ENCODE measurements at regions not wholly inside any gene's neighbourhood (a gene's known extent, or its start where the extent isn't known, plus 50 kb on each side); places are given as distances from the start of the nearest gene placed in this dataset.

DNA sequence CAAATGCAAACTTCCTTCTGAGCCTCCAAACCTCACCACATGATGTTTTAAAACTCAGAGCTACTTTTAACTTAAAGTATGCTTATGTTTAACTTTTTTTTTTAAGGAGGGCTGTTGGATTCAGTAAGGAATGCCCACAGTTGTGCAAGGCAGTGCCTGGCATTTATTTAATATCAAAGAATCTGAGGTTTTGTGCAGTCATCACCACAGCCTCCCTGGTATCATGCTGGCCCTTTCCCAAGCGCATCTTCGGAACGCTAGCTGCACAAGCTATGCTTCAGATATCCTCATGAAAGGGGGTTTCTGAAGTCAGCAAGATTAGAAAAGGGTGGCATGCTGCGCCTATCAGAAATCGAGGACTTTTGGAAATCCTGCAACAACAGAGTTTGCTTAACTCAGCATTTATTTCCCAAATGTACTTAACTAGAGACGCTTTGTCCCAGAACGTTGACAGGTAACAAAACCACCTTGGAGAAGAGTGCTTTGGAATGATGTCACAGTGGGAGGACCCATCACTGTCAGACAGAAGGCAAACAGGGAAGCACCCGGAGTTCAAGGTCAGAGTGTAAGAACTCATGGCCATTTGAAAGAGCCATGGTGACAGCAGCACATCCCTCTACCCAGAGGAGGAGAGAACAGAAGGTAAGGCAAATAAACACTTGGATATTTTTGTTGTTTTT is 120.2 kb upstream of the IGF1R start:
- no peaks in the 10 kb centered on the region for H3K9me3 ChIP-seq
- intact Hi-C loops (cut with DNase I), result loop anchor here in 1 of 2 donors (10.0 kb wide), 1 partner anchor 137 kb away; no protein-coding TSS in a partner anchor
- H3K36me3 ChIP-seq, result no peaks in the 10 kb centered on the region
- ATAC-seq (peak in 2 of 4 donors; percentile 29 to 76), DNase-seq (no peak)
- H3K4me3 ChIP-seq, result no peak overlapping the region
- no peak for TF ChIP-seq POLR2A (IDR thresholded peaks at IDR 0.05)
- TF ChIP-seq, protein P1, sequence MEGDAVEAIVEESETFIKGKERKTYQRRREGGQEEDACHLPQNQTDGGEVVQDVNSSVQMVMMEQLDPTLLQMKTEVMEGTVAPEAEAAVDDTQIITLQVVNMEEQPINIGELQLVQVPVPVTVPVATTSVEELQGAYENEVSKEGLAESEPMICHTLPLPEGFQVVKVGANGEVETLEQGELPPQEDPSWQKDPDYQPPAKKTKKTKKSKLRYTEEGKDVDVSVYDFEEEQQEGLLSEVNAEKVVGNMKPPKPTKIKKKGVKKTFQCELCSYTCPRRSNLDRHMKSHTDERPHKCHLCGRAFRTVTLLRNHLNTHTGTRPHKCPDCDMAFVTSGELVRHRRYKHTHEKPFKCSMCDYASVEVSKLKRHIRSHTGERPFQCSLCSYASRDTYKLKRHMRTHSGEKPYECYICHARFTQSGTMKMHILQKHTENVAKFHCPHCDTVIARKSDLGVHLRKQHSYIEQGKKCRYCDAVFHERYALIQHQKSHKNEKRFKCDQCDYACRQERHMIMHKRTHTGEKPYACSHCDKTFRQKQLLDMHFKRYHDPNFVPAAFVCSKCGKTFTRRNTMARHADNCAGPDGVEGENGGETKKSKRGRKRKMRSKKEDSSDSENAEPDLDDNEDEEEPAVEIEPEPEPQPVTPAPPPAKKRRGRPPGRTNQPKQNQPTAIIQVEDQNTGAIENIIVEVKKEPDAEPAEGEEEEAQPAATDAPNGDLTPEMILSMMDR (IDR thresholded peaks at IDR 0.05), result no peak
- H3K27ac ChIP-seq, result no peak overlapping the region
- H3K4me1 ChIP-seq, result no peaks in the 10 kb centered on the region
- H3K27me3 ChIP-seq, result no peaks in the 10 kb centered on the region
- 53% methylated on average over 6 of the region's 8 CpGs for WGBS (ENCODE audit: insufficient coverage, low coverage, low lambda C conversion rate, missing lambda C conversion rate)

- Histone ChIP-seq H3K27me3 (no peaks in the 10 kb centered on the region), H3K9me3 (no peaks in the 10 kb centered on the region), H3K4me3 (no peak overlapping the region), H3K36me3 (no peaks in the 10 kb centered on the region), H3K4me1 (no peaks in the 10 kb centered on the region), H3K27ac (no peak overlapping the region)
- DNase-seq (no peak), ATAC-seq (peak in 1 of 4 donors; percentile 33)
- 49% methylated on average over 19 of the region's 19 CpGs for WGBS (ENCODE audit: insufficient coverage, low coverage, low lambda C conversion rate, missing lambda C conversion rate)
- intact Hi-C loops (cut with DNase I), result loop anchor here in 1 of 2 donors (10.0 kb wide), 1 partner anchor 135 kb away; no protein-coding TSS in a partner anchor
- no peak for TF ChIP-seq POLR2A (IDR thresholded peaks at IDR 0.05)
- TF ChIP-seq, protein P1 (IDR thresholded peaks at IDR 0.05), result no peak
Measured at GRCh38 chr15:98529205-98530145, 118.9 kb upstream of the IGF1R start.

GRCh38 chr15:98530570-98530969 is 117.8 kb upstream of the IGF1R start:
- Histone ChIP-seq H3K27me3 (no peaks in the 10 kb centered on the region), H3K36me3 (no peaks in the 10 kb centered on the region), H3K4me3 (no peak overlapping the region), H3K9me3 (no peaks in the 10 kb centered on the region), H3K27ac (no peak overlapping the region), H3K4me1 (no peaks in the 10 kb centered on the region)
- intact Hi-C loops (cut with DNase I), result no loop called here
- WGBS (ENCODE audit: insufficient coverage, low coverage, low lambda C conversion rate, missing lambda C conversion rate), result 30% methylated on average over 2 of the region's 2 CpGs
- no peak for ATAC-seq
- no peak for TF ChIP-seq POLR2A (IDR thresholded peaks at IDR 0.05)
- TF ChIP-seq, protein P1 (IDR thresholded peaks at IDR 0.05), result no peak
- DNase-seq, result no peak

DNA sequence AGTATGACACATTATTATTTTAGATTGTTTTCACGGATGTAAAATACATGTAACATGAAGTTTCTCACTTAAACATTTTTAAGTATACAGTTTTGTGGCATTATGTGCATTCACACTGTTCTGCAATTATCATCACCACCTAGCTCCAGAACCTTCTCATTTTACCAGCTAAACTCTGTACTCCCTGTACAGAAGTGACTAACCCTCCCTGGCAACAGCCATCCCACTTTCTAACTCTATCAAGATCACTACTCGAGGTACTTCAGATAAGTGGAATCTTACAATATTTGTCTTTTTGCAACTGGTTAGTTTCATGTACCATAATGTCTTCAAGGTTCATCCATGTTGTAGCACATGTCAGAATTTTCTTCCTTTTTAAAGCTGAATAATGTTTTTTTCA is 116.3 kb upstream of the IGF1R start:
- 31% methylated on average over 2 of the region's 2 CpGs for WGBS (ENCODE audit: insufficient coverage, low coverage, low lambda C conversion rate, missing lambda C conversion rate)
- ATAC-seq (no peak), DNase-seq (no peak)
- Histone ChIP-seq H3K4me3 (no peak overlapping the region), H3K27me3 (no peaks in the 10 kb centered on the region), H3K27ac (no peak overlapping the region), H3K4me1 (no peaks in the 10 kb centered on the region), H3K36me3 (no peaks in the 10 kb centered on the region), H3K9me3 (no peaks in the 10 kb centered on the region)
- intact Hi-C loops (cut with DNase I), result no loop called here
- no peak for TF ChIP-seq POLR2A (IDR thresholded peaks at IDR 0.05)
- TF ChIP-seq, protein P1 (IDR thresholded peaks at IDR 0.05), result no peak
